HG03159 (cell line): ENCODE measurements at regions not wholly inside any gene's neighbourhood (a gene's known extent, or its start where the extent isn't known, plus 50 kb on each side); places are given as distances from the start of the nearest gene placed in this dataset.

ENCODE experiments used
- ATAC-seq: cut with Tn5 transposase; IDR thresholded peaks from one replicate; pipeline ENCODE4 v1.9.1; 2021; ENCODE audit warnings: mild to moderate bottlenecking, moderate library complexity; ENCODE audit not compliant: unreplicated experiment

DNA sequence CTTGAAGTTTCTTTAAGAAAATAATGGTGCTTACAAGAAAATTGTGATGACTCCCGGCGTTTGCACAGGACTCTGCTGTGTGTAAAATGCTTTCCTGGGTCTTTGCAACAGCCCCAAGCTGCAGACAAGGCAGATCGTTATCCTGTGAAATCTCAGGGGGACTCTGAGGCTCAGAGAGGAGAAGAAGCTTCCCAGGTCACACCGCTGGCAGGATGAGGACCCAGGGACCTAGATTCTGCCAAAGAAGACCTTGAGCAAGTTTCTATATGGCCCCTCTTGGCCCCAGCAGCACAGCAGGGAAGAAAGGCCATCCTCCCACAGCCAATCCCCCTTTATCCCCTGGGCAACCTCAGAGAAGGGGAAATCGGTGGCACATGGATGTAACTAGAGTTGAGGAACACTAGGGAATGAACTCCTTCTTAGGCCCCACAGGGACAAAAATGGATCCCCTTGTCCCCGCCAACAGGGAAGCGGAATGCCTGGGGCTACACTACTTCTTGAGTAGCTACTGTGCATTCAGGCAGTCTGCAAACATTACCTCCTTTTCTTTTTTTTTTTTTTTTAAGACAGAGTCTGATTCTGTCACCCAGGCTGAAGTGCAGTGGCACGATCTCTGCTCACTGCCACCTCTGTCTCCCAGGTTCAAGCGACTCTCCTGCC lies 72.8 kb downstream of the CPN2 start:
- no peak for ATAC-seq

DNA sequence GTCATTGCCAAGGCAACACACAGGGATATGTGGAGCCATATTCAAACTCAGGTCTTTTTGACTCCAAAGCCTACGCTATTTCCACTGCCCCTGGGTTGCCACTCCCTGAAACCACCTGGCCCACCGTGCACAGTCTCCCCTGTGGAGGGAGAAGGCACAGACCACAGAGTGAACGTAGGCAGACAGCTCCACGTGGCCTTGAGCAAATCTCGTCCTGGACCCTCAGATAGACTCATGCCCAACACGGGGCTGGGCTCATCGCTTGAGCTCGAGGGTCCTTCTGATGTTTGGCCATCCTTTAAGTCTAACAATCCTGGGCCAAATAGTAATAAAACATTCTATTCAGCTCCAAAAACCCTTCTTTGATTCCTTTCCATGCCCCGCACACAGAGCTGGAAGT lies 72.0 kb downstream of the CPN2 start:
- no peak for ATAC-seq

DNA sequence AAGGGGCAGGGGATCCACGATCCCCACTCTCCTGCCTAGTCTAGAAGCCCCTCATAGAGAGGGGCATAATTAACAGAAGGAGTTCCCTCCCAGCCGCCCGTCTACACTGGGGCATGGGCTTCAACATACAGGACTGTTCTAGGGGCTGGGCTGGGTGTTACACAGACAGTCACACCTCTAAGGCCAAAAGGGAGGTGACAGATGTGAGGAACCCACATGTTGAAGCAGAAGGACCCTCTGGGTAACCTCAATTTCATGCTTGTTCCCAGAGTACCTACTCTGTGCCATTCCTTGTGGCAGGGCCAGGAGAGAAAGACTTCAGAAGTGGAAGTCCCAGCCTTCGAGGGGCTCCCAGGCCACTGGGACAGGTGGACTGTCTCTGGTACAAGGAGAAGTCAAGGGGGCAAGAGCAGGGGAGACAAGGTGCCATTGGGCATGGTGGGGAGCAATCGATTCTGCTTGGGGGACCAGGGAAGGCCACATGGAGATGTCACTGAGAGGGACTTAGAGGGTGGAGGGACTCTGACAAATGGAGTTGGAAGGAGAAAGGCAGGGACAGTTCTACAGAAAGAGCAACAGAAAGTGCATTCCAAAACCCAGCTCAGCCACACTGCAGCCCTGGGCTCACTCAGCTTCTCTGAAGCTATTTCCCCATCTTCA lies 71.3 kb downstream of the CPN2 start:
- no peak for ATAC-seq

DNA sequence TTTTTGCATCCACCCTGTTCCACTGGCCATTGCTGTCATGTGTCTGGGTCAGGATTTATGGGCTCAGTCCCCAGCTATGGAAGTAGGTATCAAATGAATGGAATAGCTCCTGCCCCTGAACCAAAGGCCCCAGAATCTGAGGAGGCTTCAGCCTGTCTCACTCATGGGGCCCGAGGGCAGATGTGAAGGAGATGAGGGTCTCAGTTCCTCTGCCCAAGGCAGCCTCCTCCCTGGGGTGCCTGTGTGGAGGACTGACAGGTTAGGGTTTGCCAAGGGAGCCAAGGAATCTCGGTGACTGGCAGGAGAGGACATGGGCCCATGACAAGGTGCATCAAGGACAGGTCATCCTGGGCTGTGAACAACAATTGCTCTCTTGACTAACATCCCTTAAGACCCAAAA lies 70.4 kb downstream of the CPN2 start:
- ATAC-seq: no peak

DNA sequence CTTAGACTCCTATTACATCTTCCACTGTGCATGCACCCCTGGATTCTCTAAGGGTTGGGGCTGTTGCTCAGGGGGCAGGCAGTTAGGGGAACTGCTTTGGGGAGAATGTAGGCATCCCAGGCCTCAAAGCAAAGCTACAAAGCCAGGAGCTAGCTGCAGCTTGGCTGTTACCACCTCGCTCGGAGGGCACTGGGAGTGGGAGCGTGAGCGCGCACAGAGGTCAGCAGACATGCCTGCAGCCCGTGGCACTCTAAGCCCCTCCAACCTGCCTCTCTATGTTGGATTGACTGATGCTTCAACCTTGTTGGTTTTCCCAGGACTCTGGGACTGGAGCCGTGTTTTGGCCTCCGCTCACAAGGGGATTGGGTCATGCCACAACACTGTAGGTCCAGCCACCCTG lies 69.8 kb downstream of the CPN2 start:
- no peak for ATAC-seq

DNA sequence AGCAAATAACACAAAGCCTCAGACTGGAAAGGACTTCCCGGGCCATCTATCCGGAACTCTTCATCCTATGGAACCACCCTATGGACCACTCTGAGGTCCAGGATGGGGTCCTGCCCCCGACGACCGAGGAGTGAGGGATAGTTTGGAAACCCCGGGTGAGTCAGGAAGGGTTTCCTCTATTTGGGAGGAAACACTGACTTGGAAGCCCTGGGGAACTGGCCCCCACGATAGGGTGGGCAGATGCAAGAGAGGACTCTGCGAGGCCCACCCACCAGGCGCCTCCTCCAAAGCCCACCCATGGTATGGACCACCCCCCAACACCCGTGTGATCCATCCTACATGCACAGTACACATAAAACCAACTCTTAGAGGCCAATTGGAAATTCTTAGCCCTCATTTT lies 69.4 kb downstream of the CPN2 start:
- ATAC-seq: no peak

DNA sequence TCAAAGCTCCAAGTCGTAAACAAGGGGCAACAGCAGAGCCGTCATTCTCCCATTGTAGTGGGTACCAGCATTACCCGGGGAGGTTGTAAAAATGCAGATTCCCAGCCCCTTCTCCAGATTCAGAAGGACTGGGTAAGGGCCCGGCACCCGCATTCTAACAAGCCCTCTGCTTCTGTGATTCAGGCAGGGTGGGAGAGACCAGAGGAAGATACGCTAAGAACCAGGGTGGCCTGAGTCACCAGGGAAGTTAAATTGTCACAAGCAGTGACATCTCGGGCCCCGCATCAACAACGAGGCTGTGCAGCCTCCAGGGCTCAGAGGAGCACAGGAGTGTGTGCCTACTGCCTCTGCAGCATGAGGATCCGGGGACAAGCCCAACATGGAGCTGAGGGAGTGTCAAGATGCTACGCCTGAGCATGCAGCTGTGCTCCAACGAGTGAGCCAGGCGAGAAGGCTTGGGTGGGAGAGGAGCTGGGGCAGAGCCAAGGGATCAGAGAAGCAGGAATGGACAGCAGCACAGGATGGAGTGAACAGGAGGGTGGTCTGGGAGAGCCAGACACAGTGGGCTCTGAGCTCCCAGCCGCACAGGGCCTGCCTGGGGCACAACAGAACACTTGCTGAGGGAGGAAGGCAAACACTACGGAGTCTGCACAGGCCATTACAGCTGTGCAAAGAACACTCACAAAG lies 68.5 kb downstream of the CPN2 start:
- no peak for ATAC-seq

DNA sequence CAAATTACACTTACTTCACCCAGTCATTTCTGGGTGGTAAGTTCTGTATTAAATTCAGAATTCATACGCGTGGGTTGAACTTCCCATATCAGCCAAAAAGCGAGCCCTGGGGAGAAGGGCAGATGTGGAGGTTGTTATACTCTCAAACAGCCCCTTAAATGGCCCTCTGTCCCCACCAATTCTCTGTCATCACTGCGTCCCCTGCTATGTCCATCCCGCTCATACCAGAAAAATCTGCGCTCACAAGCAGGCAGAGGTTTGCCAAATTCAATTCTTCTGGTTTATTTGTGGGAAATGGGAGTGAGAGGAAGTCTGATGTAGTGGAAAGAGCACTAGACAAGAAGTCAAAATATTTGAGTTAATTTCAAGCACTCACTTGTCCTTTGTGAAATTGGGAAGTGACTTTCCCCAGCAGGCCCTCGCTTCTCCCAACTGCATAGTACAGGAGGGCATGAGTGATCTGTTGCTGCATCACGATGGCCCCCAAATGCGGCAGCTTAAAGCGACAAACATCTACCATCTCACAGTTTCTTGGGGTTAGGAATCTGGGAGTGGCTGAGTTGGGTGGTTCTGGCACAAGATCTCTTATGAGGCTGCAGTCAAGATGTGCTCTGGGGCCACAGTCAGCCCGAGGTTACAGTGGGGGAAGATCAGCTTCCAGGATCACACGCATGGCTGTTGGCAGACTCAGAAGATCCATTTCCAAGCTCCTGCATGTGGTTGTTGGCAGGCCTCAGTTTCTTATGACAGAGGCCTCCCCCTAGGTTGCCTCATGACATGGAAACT lies 67.7 kb downstream of the CPN2 start:
- ATAC-seq: no peak

DNA sequence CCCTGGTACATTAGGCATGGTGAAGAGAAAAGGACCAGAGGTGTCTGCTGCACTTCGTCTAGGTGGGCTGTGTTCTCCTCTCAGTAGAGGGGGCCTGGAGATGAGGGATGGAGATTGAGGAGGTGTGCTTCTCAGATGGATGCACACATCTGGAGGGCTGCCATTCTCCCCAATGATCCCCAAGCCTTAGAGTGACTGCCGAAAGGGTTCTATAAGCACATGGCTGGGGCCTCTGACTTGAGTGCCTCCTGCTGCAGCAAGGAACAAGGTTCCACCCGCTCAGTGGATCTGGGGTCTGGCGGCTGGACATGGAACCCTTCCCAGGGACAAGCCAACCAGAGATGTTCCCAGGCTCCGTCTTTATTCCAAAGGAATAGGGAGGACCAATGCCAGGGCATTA lies 66.8 kb downstream of the CPN2 start:
- no peak for ATAC-seq

DNA sequence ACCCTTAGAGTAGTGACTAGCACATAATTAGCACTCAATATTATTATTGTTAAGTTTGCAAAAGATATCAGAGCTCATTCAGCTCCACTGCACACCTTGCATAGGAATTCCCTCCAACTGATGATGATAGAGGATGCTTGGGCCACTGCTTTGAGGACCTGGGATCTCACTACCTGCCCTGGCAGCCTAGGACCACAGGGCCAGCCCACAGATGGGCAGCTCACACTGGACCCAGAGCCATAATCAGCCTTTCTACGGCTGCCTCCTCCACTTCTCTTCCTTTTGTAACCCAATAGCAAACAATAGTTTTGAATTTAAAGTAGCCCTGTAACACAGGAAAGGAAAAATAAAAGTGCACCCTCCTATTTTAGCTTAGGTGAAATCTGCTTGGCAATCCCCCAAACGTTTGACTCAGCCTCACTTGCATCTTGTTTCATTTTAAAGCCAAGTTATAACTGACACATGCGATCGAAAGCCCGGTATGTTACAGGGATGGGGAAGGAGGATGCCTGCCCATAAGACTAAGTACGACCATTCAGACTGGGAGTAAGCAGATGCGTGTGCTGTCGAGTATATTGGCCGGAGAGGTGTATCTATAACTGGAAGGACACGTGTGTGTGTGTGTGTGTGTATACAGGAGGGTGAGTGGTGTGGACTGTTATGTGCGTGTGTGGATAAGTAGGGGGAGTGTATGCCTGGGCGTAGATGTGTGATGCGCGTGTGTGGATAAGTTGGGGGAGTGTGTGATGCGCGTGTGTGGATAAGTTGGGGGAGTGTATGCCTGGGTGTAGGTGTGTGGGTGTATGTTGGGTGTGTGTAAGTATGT lies 65.9 kb downstream of the CPN2 start:
- no peak for ATAC-seq

DNA sequence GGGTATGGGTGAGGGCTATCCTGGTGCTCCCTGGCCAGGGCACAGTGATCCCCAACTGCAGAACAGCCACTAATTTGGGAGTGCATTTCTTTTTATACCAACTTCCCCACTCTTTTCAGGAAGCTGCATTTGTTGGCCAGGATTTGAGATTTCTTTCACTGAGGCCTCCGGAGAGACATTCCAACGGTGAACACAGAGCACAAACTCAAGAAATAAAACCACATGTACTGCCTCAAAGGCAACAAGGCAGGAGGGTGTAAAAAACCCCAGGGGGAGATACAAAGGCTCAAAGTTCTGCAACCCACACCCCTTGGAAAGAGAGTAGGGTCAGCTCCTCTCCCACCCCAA lies 65.3 kb downstream of the CPN2 start:
- ATAC-seq: no peak

DNA sequence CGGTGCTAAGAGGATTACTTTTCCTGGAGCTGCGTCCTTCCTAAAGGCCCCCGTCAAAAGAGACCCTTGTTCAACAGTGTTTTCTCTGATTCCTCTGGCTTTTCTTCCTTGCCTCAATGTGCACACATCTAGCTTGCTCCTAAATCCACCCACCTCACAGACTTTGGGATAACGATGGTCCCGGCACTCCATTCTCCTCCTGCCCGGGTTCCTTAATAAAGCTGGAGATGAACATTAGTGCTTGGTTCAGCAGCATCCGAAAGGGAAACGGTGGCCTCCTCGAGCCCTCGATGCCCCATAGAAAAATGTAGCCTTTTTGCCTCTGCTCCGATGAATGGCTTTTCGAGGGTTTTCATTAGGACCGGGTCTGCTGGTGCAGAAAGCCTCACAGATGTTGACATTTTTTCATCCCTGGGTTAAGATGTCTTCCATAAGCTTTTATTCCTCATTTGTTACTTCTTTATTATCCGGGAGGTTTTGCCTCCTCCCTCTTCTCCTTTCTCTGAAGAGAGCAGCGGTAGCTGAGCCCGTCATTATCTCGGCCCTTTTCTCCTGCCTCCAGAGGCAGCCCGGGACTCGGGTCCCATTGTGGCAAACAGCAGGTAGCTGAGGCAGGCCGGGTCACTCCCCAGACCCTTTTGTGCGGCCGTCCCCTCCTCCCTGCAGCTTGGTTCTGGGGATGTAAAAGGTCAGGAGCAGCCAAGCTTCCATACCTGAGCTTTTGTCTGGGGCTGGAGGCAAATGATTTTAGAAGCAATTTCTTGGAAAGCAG lies 64.6 kb downstream of the CPN2 start:
- no peak for ATAC-seq

DNA sequence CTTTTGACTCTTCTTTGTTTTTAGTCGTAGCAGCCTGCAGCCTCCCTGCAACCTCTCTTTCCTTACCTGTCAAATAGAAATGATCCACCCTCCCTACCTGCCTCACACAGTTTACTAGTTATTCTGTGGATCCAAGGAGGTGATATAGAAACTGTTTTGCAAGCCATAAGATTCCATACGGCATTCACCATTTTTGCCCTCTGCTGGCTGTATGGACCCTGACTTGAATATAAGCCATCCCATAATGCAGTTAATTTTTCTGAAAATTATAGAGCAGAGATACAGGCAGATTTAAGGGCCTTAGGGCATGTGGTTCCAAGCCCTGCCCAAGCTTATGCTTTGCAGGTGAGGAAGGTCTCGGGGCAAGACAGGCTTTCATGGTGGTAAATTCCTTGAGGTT lies 63.8 kb downstream of the CPN2 start:
- ATAC-seq: no peak

DNA sequence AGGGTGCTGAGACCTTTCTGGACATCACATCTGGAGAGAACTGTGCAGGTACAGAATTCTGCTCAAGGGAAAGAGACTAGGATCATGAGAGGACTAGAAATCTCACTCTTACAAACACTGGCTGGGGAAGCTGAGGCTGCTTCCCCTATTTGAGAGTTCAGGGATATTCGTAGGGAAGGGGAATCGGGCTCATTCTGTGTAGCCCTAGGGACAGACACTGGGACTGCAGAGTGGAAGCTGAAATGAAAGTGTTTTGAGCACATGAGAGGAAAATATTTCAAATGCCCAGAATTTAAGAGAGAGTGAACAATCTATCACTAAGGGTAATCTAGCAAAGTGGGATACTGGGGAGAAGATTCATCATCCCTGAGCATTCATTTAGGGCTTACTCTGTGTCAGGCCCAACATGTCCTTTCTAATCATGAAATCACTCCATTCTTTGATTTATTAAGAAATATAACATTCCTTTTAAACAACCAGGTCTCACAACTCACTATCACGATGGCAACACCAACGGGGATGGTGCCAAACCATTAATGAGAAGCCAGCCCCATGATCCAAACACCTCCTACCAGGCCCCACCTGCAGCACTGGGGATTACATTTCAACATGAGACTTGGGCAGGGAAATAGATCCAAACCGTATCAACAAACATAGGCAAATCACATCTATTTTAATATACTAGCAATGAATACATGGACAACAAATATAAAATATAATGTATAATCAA lies 63.0 kb downstream of the CPN2 start:
- no peak for ATAC-seq
